Upper lobe of left lung (tissue), 6 donors: ENCODE measurements at regions not wholly inside any gene's neighbourhood (a gene's known extent, or its start where the extent isn't known, plus 50 kb on each side); places are given as distances from the start of the nearest gene placed in this dataset.

Source experiments
- ATAC-seq, 2 donors: fragments of 200-7000 bp; cut with Tn5 transposase; one replicate each; pipeline ENCODE4 v1.9.1; 2022; ENCODE audit warnings: mild to moderate bottlenecking in 2 of 2, moderate library complexity in 2 of 2; ENCODE audit not compliant: low FRiP score in 2 of 2
- DNase-seq, 2 donors: peaks; one replicate each; pipeline ENCODE4 v3.0.0-alpha.2; 2019 to 2020
- H3K27ac ChIP-seq, 4 donors: fragments of 200-600 bp; sonication (generic); one replicate each; pipeline ENCODE4 v1.5.1; 2016 to 2019
- H3K27me3 ChIP-seq, 4 donors: fragments of 200-600 bp; sonication (generic); one replicate each; pipeline ENCODE4 v1.5.1; 2017 to 2019
- H3K36me3 ChIP-seq, 4 donors: fragments of 200-600 bp; sonication (generic); one replicate each; pipeline ENCODE4 v1.5.1; 2016 to 2019
- H3K4me1 ChIP-seq, 4 donors: fragments of 200-600 bp; sonication (generic); one replicate each; pipeline ENCODE4 v1.5.1; 2018 to 2019
- H3K4me3 ChIP-seq, 4 donors: fragments of 200-600 bp; sonication (generic); one replicate each; pipeline ENCODE4 v1.5.1; 2017 to 2019; ENCODE audit warnings: mild to moderate bottlenecking in 2 of 4, moderate library complexity in 1 of 4
- H3K9me3 ChIP-seq, 4 donors: fragments of 200-600 bp; sonication (generic); one replicate each; pipeline ENCODE4 v1.5.1; 2018 to 2019
- EP300 ChIP-seq, 4 donors: sonication (generic); formaldehyde crosslinking; IDR thresholded peaks; one replicate each; pipeline ENCODE4 v1.5.1; 2017; ENCODE audit warnings: antibody characterized with exemption in 4 of 4, control low read depth in 2 of 4
- POLR2A ChIP-seq, 4 donors: fragments of 450-650 bp; IDR thresholded peaks; one replicate each; pipeline ENCODE4 v1.5.1; 2016 to 2017; ENCODE audit warnings: antibody characterized with exemption in 4 of 4, mild to moderate bottlenecking in 2 of 4
- POLR2AphosphoS5 ChIP-seq, 2 donors: sonication (generic); formaldehyde crosslinking; IDR thresholded peaks; one replicate each; pipeline ENCODE4 v1.5.1; 2017; ENCODE audit warnings: antibody characterized with exemption in 2 of 2
- WGBS, 2 donors: methylation state at CpG; one replicate each; pipeline ENCODE4 v1.1.5; 2017 to 2018; 5-methylcytosine and 5-hydroxymethylcytosine counted together
- TF ChIP-seq, protein P1 (sequence below), 6 experiments: fragments of 450-650 bp in 4 of 6; fragments of 200-600 bp in 2 of 6; sonication (generic) in 2 of 6; IDR thresholded peaks; one replicate each; pipeline ENCODE4 v1.5.1; 2016 to 2019; ENCODE audit warnings: antibody characterized with exemption in 6 of 6
- donor health status: DM: no; HTN: no; CAD: no; lungs with moderate emphysema.
- donor health status: DM: no; HTN: yes; CAD: no; lungs with severe emphysema.

DNA sequence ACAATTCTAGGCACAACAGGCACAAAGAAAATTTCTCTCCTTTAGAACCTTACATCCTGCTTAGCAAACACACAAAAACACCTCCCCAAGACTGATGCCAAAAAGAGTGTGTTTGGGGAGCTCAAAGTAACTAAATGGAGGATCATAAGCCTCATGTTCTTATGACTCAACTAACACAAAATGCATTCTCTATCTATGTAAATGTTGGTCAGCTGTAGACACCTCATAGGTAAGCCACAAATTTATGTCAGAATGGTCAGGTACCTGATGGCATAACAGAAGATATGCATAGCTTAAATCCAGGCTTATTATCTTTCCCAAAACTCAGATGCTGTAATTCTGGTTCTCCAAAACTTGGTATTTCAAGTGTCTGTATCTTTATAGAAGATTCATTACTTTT is 315.1 kb downstream of the C7orf25 start:
- Histone ChIP-seq H3K27me3 (no peaks in the 10 kb centered on the region), H3K9me3 (no peaks in the 10 kb centered on the region), H3K4me1 (no peaks in the 10 kb centered on the region), H3K27ac (no peak overlapping the region), H3K36me3 (no peaks in the 10 kb centered on the region), H3K4me3 (no peak overlapping the region)
- TF ChIP-seq POLR2A (IDR thresholded peaks at IDR 0.05) (no peak), EP300 (IDR thresholded peaks at IDR 0.05) (no peak), POLR2AphosphoS5 (IDR thresholded peaks at IDR 0.05) (no peak)
- TF ChIP-seq, protein P1, sequence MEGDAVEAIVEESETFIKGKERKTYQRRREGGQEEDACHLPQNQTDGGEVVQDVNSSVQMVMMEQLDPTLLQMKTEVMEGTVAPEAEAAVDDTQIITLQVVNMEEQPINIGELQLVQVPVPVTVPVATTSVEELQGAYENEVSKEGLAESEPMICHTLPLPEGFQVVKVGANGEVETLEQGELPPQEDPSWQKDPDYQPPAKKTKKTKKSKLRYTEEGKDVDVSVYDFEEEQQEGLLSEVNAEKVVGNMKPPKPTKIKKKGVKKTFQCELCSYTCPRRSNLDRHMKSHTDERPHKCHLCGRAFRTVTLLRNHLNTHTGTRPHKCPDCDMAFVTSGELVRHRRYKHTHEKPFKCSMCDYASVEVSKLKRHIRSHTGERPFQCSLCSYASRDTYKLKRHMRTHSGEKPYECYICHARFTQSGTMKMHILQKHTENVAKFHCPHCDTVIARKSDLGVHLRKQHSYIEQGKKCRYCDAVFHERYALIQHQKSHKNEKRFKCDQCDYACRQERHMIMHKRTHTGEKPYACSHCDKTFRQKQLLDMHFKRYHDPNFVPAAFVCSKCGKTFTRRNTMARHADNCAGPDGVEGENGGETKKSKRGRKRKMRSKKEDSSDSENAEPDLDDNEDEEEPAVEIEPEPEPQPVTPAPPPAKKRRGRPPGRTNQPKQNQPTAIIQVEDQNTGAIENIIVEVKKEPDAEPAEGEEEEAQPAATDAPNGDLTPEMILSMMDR (IDR thresholded peaks at IDR 0.05): no peak
- no peak for ATAC-seq
- DNase-seq: no peak

DNA sequence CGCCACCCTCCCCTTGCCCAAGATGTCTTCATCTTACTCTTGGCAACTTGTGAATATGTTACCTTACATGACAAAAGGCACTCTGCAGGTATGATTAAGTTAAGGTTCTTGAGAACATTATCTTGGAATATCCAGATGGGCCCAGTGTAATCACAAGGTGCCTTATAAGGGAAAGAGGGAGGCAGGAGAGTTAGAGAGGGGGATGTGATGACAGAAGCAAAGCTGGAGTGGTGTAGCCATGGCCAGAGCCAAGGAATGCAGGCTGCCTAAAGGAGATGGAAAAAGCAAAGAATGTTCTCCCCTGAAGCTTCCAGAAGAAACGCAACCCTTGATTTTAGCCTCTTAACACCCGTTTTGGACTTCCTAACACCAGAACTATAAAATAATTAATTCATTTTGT is 318.0 kb downstream of the C7orf25 start:
- TF ChIP-seq, protein P1 (IDR thresholded peaks at IDR 0.05): no peak
- no peak for TF ChIP-seq POLR2A (IDR thresholded peaks at IDR 0.05)
- TF ChIP-seq POLR2AphosphoS5 (IDR thresholded peaks at IDR 0.05): no peak
- no peak for TF ChIP-seq EP300 (IDR thresholded peaks at IDR 0.05)
- no peaks in the 10 kb centered on the region for H3K9me3 ChIP-seq
- no peak for ATAC-seq
- H3K4me3 ChIP-seq: no peak overlapping the region
- H3K27me3 ChIP-seq: no peaks in the 10 kb centered on the region
- H3K36me3 ChIP-seq: no peaks in the 10 kb centered on the region
- DNase-seq: no peak
- H3K27ac ChIP-seq: no peak overlapping the region
- WGBS, 2 donors: 91 to 96% methylated on average over 3 of the region's 3 CpGs
- H3K4me1 ChIP-seq: no peaks in the 10 kb centered on the region

DNA sequence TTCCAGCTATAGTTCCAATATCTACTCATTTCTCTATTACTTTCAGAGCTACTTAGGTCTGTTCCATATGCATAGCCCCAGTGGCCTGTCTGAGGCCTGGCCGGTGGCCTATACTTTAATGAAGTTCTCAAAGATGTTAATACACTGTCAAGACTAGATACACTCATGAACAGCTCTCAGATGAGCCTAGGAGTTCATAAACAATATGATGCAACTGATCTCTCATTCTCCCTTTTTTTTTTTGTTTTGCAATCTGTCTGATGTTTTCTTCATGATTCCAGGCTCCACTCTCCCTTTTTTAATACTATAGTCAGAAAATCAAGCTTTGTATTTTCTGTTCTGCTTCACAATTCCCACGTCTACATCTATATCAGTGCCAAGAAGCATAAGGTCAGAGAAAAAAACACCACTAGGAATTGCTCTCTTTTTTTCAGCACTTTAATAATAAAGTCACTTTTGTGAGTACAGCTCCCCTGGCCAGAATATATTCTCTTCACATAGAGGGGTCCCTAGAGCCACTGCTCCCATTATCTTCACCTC is 321.0 kb downstream of the C7orf25 start:
- H3K27me3 ChIP-seq: no peaks in the 10 kb centered on the region
- H3K4me3 ChIP-seq: no peak overlapping the region
- H3K36me3 ChIP-seq: no peaks in the 10 kb centered on the region
- WGBS, 2 donors: 72 to 79% methylated on average over 2 of the region's 2 CpGs
- H3K4me1 ChIP-seq: peaks cover 0 to 3% (median 0%) of the 10 kb centered on the region in 4 donors
- TF ChIP-seq, protein P1 (IDR thresholded peaks at IDR 0.05): no peak
- TF ChIP-seq POLR2AphosphoS5 (IDR thresholded peaks at IDR 0.05) (no peak), EP300 (IDR thresholded peaks at IDR 0.05) (no peak), POLR2A (IDR thresholded peaks at IDR 0.05) (no peak)
- no peak for ATAC-seq
- H3K9me3 ChIP-seq: no peaks in the 10 kb centered on the region
- no peak for DNase-seq
- no peak overlapping the region for H3K27ac ChIP-seq

DNA sequence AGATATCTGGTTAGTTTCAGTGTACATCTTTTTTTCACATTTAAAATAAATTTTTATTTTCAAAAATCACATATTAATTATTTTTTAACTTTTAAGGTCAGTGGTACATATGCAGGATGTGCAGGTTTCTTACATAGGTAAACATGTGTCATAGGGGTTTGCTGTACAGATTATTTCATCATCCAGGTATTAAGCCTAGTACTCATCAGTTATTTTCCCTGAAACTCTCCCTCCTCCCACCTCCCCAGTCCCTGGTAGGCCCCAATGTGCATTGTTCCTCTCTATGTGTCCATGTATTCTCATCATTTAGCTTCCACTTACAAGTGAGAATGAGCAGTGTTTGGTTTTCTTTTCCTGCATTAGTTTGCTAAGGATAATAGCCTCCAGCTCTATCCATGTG is 323.0 kb downstream of the C7orf25 start:
- H3K36me3 ChIP-seq: no peaks in the 10 kb centered on the region
- no peak for TF ChIP-seq POLR2A (IDR thresholded peaks at IDR 0.05)
- TF ChIP-seq POLR2AphosphoS5 (IDR thresholded peaks at IDR 0.05): no peak
- TF ChIP-seq, protein P1 (IDR thresholded peaks at IDR 0.05): no peak
- no peak for TF ChIP-seq EP300 (IDR thresholded peaks at IDR 0.05)
- H3K27me3 ChIP-seq: no peaks in the 10 kb centered on the region
- no peak for ATAC-seq
- H3K4me3 ChIP-seq: no peak overlapping the region
- H3K27ac ChIP-seq: no peak overlapping the region
- H3K4me1 ChIP-seq: peaks cover 0 to 3% (median 0%) of the 10 kb centered on the region in 4 donors
- no peaks in the 10 kb centered on the region for H3K9me3 ChIP-seq
- DNase-seq: no peak

DNA sequence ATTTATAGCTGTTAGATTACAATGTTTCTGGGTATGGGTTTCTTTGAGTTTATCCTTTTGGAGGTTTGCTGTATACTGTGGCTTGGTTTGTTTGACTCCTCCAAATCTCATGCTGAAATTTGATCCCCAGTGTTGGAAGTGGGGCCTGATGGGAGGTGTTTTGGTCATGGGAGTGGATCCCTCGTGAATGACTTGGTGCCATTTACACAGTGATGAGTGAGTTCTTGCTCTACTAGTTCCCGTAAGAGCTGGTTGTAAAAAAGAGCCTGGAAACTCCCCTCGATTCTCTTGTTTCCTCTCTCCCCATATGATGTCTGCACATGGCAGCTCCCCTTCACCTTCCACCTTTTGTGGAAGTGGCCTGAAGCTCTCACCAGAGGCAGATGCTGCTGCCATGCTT is 324.1 kb downstream of the C7orf25 start:
- 70% methylated on average over 3 of the region's 3 CpGs for WGBS, 2 donors
- no peak overlapping the region for H3K4me3 ChIP-seq
- H3K9me3 ChIP-seq: no peaks in the 10 kb centered on the region
- no peak overlapping the region for H3K27ac ChIP-seq
- no peak for TF ChIP-seq EP300 (IDR thresholded peaks at IDR 0.05)
- TF ChIP-seq POLR2A (IDR thresholded peaks at IDR 0.05): no peak
- no peak for TF ChIP-seq POLR2AphosphoS5 (IDR thresholded peaks at IDR 0.05)
- TF ChIP-seq, protein P1 (IDR thresholded peaks at IDR 0.05): no peak
- DNase-seq (no peak), ATAC-seq (no peak)
- H3K4me1 ChIP-seq: peaks cover 0 to 3% (median 0%) of the 10 kb centered on the region in 4 donors
- no peaks in the 10 kb centered on the region for H3K36me3 ChIP-seq
- H3K27me3 ChIP-seq: no peaks in the 10 kb centered on the region
